Adrenal gland (tissue), 5 donors: ENCODE measurements at regions not wholly inside any gene's neighbourhood (a gene's known extent, or its start where the extent isn't known, plus 50 kb on each side); places are given as distances from the start of the nearest gene placed in this dataset.

ENCODE experiments used
- CTCF ChIP-seq, 6 experiments: fragments of 450-650 bp in 4 of 6; fragments of 200-600 bp in 2 of 6; sonication (generic) in 1 of 6; IDR thresholded peaks; 1 replicate in 5 of 6; 2 replicates in 1 of 6; pipeline versions ENCODE4 v1.5.1 to v1.8.0; 2016 to 2021; ENCODE audit warnings: antibody characterized with exemption in 6 of 6, mild to moderate bottlenecking in 2 of 6, moderate library complexity in 1 of 6
- POLR2A ChIP-seq, 2 donors: fragments of 450-650 bp; IDR thresholded peaks; one replicate each; pipeline ENCODE4 v1.6.1; 2017; ENCODE audit warnings: antibody characterized with exemption in 2 of 2, mild to moderate bottlenecking in 2 of 2, moderate library complexity in 1 of 2
- donor health status: DM: no; HTN: no; CAD: no.

DNA sequence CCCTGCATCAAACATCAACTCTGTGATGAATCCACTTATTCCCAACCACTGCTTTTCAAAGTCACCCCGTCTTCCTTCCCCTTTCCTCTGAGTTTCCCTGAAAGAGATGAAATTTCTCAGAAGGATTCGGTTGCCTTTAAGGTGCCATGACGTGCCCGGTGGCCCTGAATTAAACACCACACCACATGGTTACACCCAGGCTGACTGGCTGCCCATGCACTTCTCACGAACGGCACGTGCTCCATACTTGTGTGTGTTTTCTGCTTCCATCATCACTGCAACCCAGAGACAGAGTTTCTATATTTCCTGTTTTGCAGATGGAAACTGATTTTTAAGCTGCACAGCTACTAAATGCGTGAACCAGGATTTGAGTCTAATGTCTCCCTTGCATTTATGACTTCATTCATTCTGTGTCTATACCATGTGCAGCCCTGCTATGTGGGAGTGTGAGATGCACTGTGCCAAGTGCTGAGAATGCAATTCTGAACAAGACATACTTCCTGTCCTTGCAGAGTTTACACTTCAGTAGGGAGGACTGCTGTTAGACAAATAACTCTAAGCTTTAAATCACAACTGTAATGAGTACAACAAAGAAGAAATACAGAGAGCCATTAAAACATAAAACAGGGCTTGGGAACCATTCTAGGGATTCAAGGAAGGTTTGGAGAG lies 162.9 kb downstream of the NXNL2 start:
- TF ChIP-seq CTCF (IDR thresholded peaks at IDR 0.05) (no peak), POLR2A (IDR thresholded peaks at IDR 0.05) (no peak)
